Hepatocyte (in vitro differentiated cells): ENCODE measurements at regions not wholly inside any gene's neighbourhood (a gene's known extent, or its start where the extent isn't known, plus 50 kb on each side); places are given as distances from the start of the nearest gene placed in this dataset.

Experiments used
- DNase-seq: peaks from one replicate; pipeline ENCODE4 v3.0.0-alpha.2; 2016; ENCODE audit warnings: low spot score
- H2AFZ ChIP-seq: fragments of 200-600 bp; sonication (generic); 2 replicates; pipeline ENCODE4 v1.6.0; 2016; ENCODE audit warnings: antibody characterized with exemption, mild to moderate bottlenecking
- H3K27ac ChIP-seq: fragments of 200-600 bp; sonication (generic); 2 replicates; pipeline ENCODE4 v1.5.1; 2016; ENCODE audit warnings: mild to moderate bottlenecking
- H3K27me3 ChIP-seq: fragments of 200-600 bp; sonication (generic); 2 replicates; pipeline ENCODE4 v1.6.1; 2016
- H3K36me3 ChIP-seq: fragments of 200-600 bp; sonication (generic); replicated peaks from 2 replicates; pipeline ENCODE4 v1.5.1; 2016; ENCODE audit warnings: low read depth; ENCODE audit not compliant: insufficient read depth
- H3K4me1 ChIP-seq: fragments of 200-600 bp; sonication (generic); 2 replicates; pipeline ENCODE4 v1.5.1; 2016; ENCODE audit warnings: mild to moderate bottlenecking, moderate library complexity; ENCODE audit not compliant: insufficient read depth
- H3K4me2 ChIP-seq: fragments of 200-600 bp; sonication (generic); 2 replicates; pipeline ENCODE4 v1.6.0; 2016
- H3K4me3 ChIP-seq: fragments of 200-600 bp; sonication (generic); 2 replicates; pipeline ENCODE4 v1.5.1; 2016; ENCODE audit warnings: mild to moderate bottlenecking
- H3K79me2 ChIP-seq: fragments of 200-600 bp; sonication (generic); 2 replicates; pipeline ENCODE4 v1.6.0; 2017; ENCODE audit warnings: mild to moderate bottlenecking
- H3K9me2 ChIP-seq: fragments of 200-600 bp; sonication (generic); replicated peaks from 2 replicates; pipeline ENCODE4 v1.6.0; 2017; ENCODE audit warnings: mild to moderate bottlenecking; ENCODE audit not compliant: insufficient read depth
- H3K9me3 ChIP-seq: fragments of 200-600 bp; sonication (generic); 2 replicates; pipeline ENCODE4 v1.5.1; 2016; ENCODE audit warnings: low read depth, mild to moderate bottlenecking
- H4K20me1 ChIP-seq: fragments of 200-600 bp; sonication (generic); 2 replicates; pipeline ENCODE4 v1.6.0; 2016; ENCODE audit warnings: mild to moderate bottlenecking; ENCODE audit not compliant: insufficient read depth, poor library complexity, severe bottlenecking
- CTCF ChIP-seq: fragments of 200-600 bp; sonication (generic); IDR thresholded peaks from 2 replicates; pipeline ENCODE4 v1.5.1; 2016; ENCODE audit warnings: antibody characterized with exemption, mild to moderate bottlenecking; ENCODE audit not compliant: poor library complexity
- EZH2 ChIP-seq: fragments of 200-600 bp; sonication (generic); IDR thresholded peaks from 2 replicates; pipeline ENCODE4 v1.6.1; 2016; ENCODE audit warnings: antibody characterized with exemption, mild to moderate bottlenecking, borderline replicate concordance
- EZH2phosphoT487 ChIP-seq: fragments of 200-600 bp; sonication (generic); IDR thresholded peaks from one replicate; pipeline ENCODE4 v1.6.1; 2018; ENCODE audit warnings: antibody characterized with exemption, mild to moderate bottlenecking, low read depth, moderate library complexity; ENCODE audit not compliant: unreplicated experiment, severe bottlenecking
- WGBS: methylation state at CpG from one replicate; pipeline ENCODE4 v1.1.6; 2016; ENCODE audit warnings: low lambda C conversion rate; ENCODE audit errors: missing lambda C conversion rate; 5-methylcytosine and 5-hydroxymethylcytosine counted together

- Histone ChIP-seq H3K4me3 (no peak overlapping the region), H4K20me1 (no peaks in the 10 kb centered on the region), H3K4me1 (no peaks in the 10 kb centered on the region), H3K27ac (no peak overlapping the region), H2AFZ (no peak overlapping the region), H3K79me2 (no peaks in the 10 kb centered on the region), H3K9me2 (no peaks in the 10 kb centered on the region), H3K9me3 (no peaks in the 10 kb centered on the region), H3K4me2 (no peak overlapping the region), H3K36me3 (no peaks in the 10 kb centered on the region), H3K27me3 (no peaks in the 10 kb centered on the region)
- 84% methylated on average over 2 of the region's 2 CpGs for WGBS
- DNase-seq, result no peak
- TF ChIP-seq EZH2phosphoT487, result no peak
- no peak for TF ChIP-seq EZH2
- TF ChIP-seq CTCF, result no peak
Observed at GRCh38 chr18:56233595-56233994, 404.8 kb downstream of the TXNL1 start.

- H3K79me2 ChIP-seq, result no peaks in the 10 kb centered on the region
- H3K27me3 ChIP-seq, result no peaks in the 10 kb centered on the region
- no peaks in the 10 kb centered on the region for H3K4me1 ChIP-seq
- H3K4me3 ChIP-seq, result no peak overlapping the region
- no peak for TF ChIP-seq EZH2
- no peak for TF ChIP-seq CTCF
- TF ChIP-seq EZH2phosphoT487, result no peak
- H3K27ac ChIP-seq, result no peak overlapping the region
- H3K9me2 ChIP-seq, result no peaks in the 10 kb centered on the region
- no peak for DNase-seq
- 89% methylated on average over 5 of the region's 5 CpGs for WGBS
- H3K36me3 ChIP-seq, result no peaks in the 10 kb centered on the region
- no peak overlapping the region for H2AFZ ChIP-seq
- no peaks in the 10 kb centered on the region for H4K20me1 ChIP-seq
- no peak overlapping the region for H3K4me2 ChIP-seq
- H3K9me3 ChIP-seq, result no peaks in the 10 kb centered on the region
Observed at GRCh38 chr18:56226025-56226424, 412.4 kb downstream of the TXNL1 start.

GRCh38 chr18:56224669-56225561 lies 413.5 kb downstream of the TXNL1 start:
- WGBS, result 82% methylated on average over 8 of the region's 8 CpGs
- no peaks in the 10 kb centered on the region for H3K36me3 ChIP-seq
- no peak for DNase-seq

More at GRCh38 chr18:56224669-56225561, 413.5 kb downstream of the TXNL1 start:
- Histone ChIP-seq H3K27ac (no peak overlapping the region), H3K9me2 (no peaks in the 10 kb centered on the region), H3K79me2 (no peaks in the 10 kb centered on the region), H3K27me3 (no peaks in the 10 kb centered on the region), H3K4me2 (no peak overlapping the region), H3K4me1 (no peaks in the 10 kb centered on the region), H4K20me1 (no peaks in the 10 kb centered on the region), H2AFZ (no peak overlapping the region), H3K9me3 (no peaks in the 10 kb centered on the region), H3K4me3 (no peak overlapping the region)
- TF ChIP-seq CTCF (no peak), EZH2phosphoT487 (no peak), EZH2 (no peak)
